ENCODE measurements at regions not wholly inside any gene's neighbourhood (a gene's known extent, or its start where the extent isn't known, plus 50 kb on each side); places are given as distances from the start of the nearest gene placed in this dataset.

DNA sequence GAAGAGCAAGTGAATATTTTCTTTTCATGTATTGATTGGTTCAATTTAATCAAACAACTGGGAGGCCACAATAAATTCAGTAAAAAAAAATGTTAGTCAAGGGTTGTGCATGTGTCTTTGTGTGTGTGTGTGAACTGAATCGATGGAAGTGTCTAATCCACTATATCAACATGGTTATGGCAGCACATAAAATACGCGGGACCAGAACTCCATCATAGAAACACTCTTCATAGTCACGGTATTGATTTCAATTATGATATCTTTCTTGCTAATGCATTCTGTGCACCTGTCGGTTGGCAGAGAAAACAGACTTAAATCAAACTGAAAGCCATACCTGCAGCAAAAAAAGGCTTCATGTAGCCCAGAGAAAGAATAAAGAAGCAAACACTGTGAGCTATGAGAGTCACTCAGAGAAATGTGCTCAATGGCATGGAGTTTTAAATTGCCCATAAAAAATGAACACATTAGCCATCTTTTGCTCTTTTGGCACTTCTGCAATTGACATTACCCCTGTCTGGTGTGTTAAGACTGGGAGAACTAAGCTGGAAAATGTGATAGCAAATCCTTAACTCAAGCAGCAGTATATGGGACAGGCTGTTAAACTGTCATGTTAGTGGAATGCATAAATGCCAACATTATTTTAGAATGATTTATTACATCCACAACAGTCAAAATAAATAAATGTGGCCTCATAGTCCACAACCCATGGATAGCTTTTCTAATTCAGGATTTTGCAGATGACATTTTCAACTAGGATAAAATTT, 642.4 kb upstream of the C9orf72 start:
- DNase-seq: no peak

DNA sequence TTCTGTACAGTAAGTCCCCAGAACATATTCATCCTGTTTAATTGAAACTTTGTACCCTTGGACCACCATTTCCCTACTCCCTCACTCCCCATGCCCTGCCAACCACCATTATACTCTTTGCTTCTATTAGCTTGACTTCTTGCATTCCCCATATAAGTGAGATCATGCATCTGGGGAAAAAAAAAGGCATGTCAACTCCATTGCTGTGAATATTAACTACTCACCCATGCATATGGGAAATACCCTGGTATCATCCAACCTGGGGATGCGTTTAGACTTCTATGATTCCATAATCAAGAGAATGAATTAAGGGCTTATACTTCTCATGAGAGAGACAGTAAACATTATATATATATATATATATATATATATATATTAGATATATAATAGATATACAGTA, 659.4 kb upstream of the C9orf72 start:
- DNase-seq: no peak

DNA sequence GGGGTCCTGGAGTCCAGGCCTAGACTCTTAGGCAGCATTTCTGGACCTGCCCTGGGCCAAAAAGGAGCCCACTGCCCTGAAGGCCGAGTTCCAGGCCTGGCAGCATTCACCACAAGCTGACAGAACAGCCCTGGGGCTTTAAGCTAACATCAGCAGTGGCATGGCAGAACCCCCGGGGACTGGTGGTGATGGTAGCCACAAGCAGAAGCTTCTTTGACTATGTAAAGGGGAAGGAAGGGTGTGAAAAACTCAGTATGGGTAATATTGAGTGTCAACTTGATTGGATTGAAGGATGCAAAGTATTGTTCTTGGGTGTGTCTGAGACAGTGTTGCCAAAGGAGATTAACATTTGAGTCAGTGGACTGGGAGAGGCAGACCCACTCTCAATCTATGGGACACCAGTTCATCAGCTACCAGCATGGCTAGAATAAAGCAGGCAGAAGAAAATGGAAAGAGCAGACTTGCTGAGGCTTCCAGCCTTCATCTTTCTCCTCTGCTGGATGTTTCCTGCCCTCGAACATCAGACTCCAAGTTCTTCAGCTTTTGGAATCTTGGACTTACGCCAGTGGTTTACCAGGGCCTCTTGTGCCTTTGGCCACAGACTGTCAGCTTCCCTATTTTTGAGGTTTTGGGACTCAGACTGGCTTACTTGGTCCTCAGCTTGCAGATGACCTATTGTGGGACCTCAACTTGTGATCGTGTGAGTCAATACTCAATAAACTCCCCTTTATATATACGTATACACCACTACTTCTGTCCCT, 661.0 kb upstream of the C9orf72 start:
- DNase-seq: no peak

- no peak for DNase-seq
These were observed 661.6 kb upstream of the C9orf72 start for GRCh38 chr9:28234894-28235277.

GRCh38 chr9:28249424-28249823, 676.1 kb upstream of the C9orf72 start:
- DNase-seq: no peak

GRCh38 chr9:28255174-28255573, 681.9 kb upstream of the C9orf72 start:
- no peak for DNase-seq

- no peak for DNase-seq
These were observed 687.0 kb upstream of the C9orf72 start for GRCh38 chr9:28260330-28260729.

DNA sequence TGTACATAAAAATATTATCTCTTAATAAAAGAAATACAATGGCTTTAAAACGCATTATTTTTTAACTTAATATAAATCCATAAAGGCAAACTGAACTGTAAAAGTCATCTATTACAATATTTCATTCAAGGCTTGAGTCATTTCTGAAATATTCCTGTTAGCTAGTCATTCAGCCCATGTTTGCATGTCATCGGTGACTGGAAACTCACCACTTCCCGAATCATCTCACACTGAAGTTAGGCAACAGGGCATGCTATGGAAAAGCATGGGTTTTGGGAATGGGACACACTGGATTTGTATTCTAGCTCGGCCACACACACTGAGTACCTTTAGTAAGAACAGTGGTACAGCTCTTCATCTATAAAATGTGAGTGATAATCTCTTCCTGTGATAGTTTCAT, 691.1 kb upstream of the C9orf72 start:
- DNase-seq: no peak

DNA sequence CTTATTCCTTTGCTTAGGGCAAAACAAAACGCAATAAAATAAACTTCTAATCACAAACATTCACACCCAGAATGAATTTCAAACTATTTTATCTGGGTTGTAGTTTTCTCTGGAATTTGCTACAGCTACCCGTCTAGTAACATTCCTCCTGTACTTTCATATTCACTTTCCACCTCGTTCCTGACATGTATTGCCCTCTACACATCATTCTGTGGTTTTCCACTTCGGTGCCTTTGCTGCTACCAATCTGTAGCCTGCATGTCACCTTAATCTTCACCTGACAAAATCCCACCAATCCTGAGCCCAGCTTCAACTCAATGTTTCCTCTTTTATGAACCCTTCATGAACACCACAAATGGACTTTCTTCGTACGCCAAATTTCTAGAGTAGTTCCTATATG, 694.1 kb upstream of the C9orf72 start:
- DNase-seq: no peak

- DNase-seq: no peak
These were observed 696.9 kb upstream of the C9orf72 start for GRCh38 chr9:28270156-28270555.

DNA sequence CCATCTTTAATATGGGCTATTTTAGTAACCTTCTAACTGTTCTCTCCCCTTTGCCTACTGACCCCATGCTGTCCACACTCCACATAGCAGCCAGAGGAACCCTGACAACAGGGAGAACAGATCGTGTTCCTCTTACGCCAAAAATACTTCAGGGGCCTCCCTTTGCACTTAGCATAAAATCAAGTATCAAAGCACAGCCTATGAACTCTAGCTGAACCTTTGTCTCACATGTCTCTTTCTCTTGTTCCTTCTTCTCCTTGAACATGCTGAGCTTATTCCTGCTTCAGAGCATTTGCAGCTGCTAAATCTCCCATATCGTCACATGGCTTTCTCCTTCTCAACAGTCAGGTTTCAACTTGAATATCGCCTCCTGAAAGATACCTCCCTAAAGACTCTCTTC, 698.8 kb upstream of the C9orf72 start:
- no peak for DNase-seq

DNA sequence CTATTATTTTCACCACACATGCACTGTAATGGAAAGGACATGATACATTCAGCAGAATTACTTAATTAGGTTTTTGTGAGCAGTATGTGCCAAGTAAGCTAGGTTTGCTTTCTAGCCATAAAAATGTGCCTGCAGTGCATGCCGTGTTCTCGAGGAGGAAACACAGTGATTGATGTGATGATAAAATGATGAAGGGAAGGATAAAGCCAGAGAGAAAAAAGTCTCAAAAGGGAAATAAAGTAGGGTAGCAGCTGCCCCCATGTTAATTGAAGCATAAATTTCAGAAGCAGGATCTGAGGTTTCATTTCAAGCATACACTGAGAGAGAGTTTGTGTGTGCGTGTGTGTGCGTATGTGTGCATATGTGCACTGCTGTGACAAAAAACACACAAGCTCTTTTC, 714.2 kb upstream of the C9orf72 start:
- no peak for DNase-seq

DNA sequence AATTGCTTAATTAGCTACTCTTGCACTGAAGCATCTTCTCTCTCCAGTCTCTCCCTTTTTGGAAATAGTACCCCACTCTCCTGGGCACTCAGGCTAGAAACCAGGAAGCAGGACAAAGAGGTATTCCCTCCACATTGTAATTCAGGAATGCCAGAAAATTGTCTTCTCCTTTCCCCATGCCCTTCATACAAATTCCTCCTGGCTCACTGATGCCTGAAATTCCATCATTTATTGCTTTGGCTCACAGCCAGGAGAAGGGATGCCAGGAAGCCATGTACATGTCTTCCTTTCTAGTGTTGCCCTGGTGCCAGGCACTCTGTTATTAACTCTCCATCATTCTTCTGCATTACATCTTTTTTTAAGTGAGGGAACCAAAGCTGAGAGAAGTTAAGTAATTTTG, 716.5 kb upstream of the C9orf72 start:
- no peak for DNase-seq

DNA sequence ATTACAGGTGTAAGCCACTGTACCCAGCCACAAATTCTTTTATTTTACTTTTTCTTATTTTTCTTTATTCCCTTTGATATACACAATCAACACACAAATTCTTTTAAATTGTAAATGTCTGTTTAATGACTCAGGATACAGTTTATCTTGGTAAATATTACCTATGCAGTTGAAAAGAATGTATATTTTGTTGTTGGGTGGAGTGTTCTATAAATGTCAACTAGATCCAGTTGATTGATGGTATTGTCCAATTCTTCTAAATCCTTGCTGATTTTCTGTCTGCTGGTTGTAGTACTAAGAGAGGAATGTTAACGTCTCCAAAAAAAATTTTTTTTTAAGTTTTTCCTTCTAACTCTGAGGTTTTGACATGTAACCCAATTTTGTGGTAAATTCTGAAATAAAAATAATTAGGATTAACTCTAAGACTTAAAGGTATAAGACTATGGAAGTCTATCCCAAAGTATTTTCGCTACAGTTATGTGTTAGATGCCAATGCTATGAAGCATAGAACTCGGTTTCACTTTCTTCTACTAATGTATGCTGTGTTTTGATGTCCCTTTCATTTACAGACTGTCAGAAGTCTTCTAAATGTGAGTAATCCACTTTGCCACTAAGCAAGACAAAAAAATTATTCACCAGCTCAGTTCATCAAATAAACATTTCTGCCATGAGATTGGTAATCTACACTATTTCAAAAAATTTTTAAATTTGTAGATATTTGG, 720.2 kb upstream of the C9orf72 start:
- DNase-seq: no peak

DNA sequence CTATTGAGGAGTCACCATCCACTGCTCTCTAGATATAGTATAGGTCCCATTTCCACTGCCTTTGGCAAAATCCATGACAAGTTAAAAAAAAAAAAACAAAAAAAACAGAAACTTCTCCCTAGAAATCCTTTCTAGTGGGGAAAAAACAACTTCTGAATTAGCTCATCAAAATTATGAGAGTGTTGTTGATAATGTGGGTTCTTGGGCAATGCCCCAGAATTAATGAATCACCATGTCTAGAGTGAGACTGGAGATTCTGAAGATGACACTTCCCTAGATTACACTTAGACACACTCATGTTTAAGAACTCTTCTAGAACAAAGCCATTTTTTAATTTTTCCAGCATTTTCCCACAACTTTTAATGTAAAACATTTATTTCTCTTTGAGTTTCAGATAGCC, 728.0 kb upstream of the C9orf72 start:
- DNase-seq: no peak

- no peak for DNase-seq
These were observed 744.5 kb upstream of the C9orf72 start for GRCh38 chr9:28317745-28318144.

GRCh38 chr9:28318515-28318914, 745.2 kb upstream of the C9orf72 start:
- no peak for DNase-seq

GRCh38 chr9:28319981-28320380, 746.7 kb upstream of the C9orf72 start:
- DNase-seq: no peak

DNA sequence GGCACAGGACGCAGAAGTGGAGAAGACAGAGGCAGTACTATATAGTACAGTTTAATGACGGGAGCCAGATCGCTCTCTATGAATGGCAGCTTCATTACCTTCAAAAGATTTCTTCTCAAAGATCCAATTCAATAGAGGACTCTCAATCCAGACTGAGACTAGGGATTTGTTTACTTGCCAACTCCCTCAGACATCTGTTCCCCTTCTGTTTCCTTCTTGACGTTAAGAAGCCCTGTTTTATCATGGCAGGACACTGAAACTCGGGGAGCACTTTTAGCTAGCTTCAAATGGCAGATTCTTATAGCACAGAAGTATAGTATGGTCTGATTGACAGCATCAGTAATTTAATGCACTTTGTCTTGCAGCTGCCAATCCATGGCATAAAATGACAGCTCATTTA, 747.3 kb upstream of the C9orf72 start:
- DNase-seq: no peak

GRCh38 chr9:28329323-28329722, 756.0 kb upstream of the C9orf72 start:
- DNase-seq: no peak

GRCh38 chr9:28332648-28333047, 759.4 kb upstream of the C9orf72 start:
- no peak for DNase-seq

DNA sequence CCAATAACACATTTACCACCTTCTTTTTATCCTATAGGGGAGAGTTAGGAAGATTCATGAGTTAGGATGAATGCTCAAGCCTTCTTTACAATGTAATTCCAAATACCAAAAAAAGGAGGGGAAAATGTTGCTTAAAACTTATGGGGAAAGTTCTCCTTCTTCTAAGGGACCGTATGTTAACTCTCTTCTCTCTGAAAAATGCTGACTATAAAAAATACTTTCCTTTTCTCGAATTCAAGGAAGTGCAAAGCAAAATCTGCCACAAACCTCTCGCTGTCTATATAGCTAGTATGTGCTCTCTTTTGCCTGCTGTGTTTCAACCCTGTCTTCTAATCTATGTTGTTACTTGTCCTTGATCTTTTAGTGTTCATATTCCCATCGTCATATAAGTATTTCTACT, 768.6 kb upstream of the C9orf72 start:
- DNase-seq: no peak

DNA sequence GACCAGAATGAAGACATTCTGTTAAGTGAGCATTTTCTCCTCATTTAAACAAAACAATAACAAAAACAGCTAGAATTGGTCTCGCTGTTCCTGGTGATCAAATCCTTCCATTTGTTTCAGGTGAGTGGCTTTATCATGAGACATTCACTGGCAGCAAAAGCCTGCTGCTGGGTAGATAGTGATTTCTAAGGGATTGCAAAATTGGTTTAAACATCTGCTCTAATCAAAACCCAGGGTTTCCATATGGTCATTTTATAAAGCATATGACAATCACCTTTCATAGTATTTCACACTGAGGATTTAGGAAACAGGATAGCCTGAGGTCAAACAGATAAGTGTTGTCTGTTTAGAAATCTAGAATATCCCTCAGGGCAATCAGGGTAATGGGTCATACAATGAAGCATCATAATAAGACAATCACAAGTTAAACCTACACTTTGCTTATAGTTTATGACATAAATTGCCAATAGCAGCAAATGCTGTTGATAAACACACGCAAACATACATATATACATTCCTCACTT, 769.6 kb upstream of the C9orf72 start:
- DNase-seq: no peak

DNA sequence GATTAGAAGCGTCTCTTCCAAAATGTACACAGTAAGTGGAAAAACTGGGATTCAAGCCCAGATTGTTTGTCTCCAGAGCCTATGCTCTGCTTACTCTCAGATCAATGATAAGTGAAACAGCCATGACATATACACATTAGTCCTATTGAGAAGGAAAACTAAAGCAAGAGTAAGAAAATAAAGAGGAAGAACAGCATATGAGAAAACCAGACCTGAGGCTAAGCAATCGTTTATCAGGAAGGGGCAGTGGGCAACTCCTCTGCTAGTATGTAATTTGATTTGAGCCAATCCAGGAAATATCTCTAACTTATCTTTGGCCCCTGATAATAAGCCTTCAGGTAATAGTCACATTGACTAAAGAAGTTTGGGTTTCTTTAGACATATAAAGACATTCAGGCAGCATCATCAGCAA, 789.9 kb upstream of the C9orf72 start:
- no peak for DNase-seq

All from GOT3 (cell line).